ENCODE measurements at regions not wholly inside any gene's neighbourhood (a gene's known extent, or its start where the extent isn't known, plus 50 kb on each side); places are given as distances from the start of the nearest gene placed in this dataset.
"Not testable (repeated sequence)": the region's sequence is repeated elsewhere in the genome, so short reads cannot be mapped to it uniquely, and the experiment has no call there.

DNA sequence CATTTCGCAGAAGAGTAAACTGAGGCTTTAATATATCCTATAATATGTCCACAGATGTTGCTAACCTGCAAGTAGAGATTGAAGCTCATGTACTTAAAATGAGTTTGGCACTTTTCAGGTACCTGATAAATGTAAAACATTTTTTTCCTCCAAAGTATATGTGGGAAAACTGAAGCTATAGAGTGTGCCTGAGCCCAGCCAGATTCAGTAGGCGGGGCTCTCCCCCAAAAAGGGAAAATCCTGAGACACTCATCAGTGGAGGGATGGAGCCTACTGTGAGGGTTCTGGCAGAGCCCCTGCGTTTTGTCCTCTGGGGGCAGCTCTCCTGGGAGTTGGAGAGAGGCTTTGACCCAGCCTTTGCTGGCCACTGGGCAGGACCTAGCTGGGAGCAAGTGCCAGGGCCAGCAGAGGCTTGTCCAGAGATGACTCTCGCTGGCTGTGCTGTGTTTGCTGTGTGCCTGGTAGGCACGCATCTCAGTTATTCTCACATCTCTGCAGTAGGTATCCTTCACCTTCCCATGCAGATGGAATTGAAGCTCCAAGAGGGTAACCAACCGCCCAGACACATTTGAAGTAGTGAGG, 81.1 kb upstream of the SPRY4 start:
- DNase-seq, result no peak

GRCh38 chr5:142405023-142405422, 80.2 kb upstream of the SPRY4 start:
- DNase-seq, result no peak

DNA sequence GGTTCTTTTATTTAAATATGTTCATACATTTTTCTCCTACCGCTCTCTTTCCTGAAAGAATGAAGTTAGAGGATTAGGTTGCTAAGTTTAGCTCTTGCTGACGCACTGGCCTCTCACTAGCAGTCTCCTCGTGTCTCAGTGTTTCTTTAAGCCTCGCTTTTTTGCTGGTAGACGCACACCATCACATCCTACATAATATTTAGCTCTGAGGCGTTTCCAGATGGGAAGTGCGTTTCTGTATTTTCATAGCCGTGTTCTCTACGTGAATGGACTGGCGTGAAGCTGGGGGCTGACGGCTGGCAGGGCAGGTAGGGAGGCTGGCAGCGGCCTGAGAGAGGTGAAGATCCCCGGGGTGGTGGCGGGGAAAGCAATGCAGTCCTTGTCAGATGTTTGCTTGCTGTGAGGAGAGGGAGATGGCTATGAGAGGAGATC, 79.2 kb upstream of the SPRY4 start:
- DNase-seq, result peak in 1 of 3 donors; percentile 73

- DNase-seq, result no peak
These were observed 78.8 kb upstream of the SPRY4 start for GRCh38 chr5:142403583-142403982.

GRCh38 chr5:142402752-142403318, 78.0 kb upstream of the SPRY4 start:
- DNase-seq, result no peak

- DNase-seq, result peak in 1 of 3 donors; percentile 55
These were observed 75.6 kb upstream of the SPRY4 start for GRCh38 chr5:142400415-142400814.

DNA sequence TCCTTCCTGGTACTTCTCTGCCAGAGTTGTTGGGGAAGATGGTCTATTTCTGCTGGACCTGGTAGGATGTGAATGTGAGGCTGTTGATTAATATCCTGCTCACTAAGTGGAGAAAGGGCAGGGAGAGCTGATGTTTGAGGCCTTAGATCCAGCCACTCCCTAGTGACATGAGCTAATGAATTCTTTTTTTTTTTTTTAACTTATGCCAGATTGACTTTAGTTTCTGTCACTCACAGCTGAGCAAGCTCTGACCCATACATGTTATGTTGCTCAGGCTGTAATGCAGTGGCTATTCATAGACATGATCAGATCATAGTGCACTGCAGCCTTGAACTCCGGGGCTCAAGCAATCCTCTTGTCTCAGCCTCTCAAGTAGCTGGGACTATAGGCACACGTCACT, 75.1 kb upstream of the SPRY4 start:
- DNase-seq, result no peak

GRCh38 chr5:142398730-142399055, 73.9 kb upstream of the SPRY4 start:
- DNase-seq, result no peak

- DNase-seq, result not testable (repeated sequence)
These were observed 73.3 kb upstream of the SPRY4 start for GRCh38 chr5:142398011-142398729.

GRCh38 chr5:142397178-142397577, 72.4 kb upstream of the SPRY4 start:
- no peak for DNase-seq

DNA sequence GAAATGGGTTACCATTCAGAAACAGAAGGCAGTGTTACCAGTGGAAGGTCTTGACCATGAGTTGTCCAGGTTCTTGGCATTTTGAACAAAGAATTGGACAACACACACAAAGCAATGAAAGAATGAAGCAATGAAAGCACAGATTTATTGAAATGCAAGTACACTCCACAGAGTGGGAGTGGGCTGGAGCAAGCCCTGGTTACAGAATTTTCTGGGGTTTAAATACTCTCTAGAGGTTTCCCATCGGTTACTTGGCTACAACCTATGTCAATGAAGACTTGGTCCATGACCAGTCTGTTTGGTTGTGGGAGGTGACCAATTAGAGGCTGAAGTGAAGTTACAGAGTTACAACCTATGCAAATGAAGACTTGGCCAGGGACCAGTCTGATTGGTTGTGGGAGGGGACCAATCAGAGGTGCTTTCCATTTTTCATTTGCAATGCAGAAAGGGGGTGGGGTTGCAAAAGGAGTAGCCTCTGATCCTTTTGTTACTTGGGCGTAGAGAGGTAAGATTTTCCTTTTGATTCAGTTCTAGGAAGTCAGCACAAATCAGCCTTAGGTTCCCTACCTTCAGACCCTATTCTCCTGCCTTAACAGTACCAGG, 71.7 kb upstream of the SPRY4 start:
- DNase-seq, result no peak

DNA sequence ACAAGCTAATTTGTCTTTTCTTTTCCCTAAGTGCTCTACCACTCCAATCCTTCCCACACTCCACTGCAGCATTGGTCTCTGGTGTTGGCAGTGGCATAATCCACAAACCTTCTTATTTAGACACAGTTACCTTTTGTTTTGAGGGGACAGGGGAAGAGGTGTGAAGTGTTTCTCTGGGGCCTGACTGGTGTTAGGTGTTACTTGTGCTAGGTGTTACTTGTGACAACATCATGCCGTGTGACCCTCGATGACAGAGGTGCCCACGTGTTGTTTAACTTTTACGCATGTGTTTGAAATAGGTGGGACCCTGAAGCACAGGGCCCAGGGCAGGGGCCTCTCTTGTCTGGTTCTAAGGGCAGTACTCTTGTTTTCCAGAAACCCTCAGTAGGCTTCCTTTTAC, 70.5 kb upstream of the SPRY4 start:
- DNase-seq, result no peak

GRCh38 chr5:142391058-142391845, 66.4 kb upstream of the SPRY4 start:
- peak in 1 of 3 donors; percentile 69 for DNase-seq

DNA sequence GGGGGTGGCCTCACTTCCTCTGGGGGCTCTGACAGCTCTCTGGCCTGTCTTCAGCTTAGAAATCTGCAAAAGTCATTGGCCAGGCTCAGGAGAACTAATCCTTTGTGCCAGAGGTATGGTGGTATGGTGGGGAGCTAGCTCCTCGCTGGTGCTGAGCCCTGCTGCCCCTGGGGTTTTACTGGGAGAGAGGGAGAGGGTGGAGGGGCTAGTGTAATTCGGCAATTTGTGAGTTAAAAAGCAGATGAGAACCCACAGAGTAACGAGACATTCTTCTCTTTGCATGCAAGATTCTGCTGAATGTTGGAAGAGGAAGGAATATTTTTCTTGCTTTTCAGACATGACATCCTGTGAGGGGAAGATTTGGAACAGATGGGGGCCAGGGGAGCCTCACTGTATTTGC, 65.5 kb upstream of the SPRY4 start:
- peak in 1 of 3 donors; percentile 79 for DNase-seq

DNA sequence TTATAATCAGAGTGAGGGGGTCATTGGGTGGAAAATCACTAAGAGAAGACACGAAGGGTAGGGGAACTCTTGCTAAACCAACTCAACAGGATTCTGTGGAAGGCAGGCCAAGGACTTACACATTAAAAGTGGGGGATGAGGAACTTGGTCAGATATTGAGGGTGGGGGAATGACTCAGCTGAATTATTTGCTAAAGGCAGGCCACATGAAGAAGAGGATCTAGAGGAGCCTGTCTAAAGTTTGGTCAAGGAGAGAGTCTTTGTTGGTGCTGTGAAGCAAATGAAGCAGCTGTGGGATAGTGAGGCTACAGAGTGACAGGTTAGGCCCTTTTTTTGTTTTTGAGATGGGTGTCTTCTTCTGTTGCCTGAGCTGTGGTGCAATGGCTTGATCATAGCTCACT, 63.9 kb upstream of the SPRY4 start:
- no peak for DNase-seq

DNA sequence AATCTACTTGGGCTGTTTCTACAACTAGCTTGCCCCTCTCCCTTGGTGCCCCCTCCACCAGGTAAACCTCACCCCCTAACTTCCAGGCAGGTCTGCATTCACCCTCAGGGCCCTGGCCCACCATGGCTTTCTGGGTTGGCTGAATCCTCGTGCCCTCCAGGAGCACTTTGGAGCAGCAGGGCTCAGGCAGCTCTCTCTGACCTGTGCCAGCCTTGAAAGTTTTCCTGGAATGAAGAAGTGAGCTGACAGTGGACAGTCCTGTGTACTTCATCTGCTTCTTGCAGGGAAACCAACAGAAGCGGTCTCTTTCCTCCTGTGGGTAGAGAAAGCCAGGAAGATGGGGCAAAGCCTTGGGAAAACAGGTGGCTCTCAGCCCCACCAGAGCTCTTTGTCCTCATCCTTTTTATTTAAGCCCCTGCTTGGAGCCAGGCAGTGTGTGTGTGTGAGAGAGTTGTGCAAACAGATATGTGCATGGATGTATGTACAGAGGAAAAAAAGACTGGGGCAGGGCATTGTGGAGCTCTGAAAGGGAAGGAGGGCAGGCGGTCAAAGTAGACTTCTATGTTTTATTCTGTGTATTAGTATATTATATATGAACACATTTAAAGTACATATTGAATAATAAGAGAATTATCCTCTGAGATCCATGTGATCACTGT, 62.3 kb upstream of the SPRY4 start:
- DNase-seq, result no peak

DNA sequence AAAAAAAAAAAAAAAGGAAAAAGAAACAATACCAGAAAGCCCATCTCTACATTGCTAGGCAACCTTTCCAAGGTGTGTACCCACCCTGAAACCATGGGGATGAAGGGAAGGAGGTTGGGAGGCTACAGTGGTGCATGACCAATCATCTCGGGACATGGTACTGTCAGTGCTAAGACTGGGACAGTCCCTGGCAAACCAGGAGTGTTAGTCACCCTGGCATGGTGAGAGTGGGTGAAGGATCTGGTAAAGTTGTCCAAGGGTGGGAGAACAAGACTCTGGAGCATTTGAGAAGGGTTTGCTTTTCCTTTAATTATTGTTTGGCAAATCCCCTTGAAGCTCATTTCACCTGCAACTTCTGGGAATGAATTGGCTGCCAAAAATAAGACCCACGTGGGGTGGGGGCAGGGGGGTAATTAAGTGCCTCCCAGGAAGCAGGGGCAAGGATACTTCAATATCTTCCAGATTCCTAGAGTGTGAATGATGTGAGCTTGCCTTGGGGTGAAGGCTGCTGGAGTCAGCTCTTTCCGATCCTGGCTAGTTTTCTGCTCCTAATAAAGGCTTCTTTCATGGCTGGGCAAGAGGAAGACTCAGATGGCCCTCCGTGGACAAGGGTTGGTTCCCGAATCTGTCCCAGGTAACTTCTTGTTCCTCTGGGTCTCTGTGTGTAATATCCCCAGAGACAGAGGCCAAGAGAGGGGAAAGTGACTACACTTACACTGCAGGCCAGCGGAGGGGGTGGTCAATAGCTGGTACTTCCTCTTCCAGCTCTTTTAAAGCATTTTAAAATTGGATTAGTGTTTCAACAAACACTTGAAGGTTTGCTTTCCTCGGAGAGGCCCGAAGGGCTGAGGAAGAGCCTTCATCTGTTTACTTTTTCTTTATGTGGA, 61.6 kb upstream of the SPRY4 start:
- no peak for DNase-seq

GRCh38 chr5:142385194-142385593, 60.4 kb upstream of the SPRY4 start:
- peak in 1 of 3 donors; percentile 68 for DNase-seq

- no peak for DNase-seq
These were observed 59.2 kb upstream of the SPRY4 start for GRCh38 chr5:142384014-142384413.

GRCh38 chr5:142382186-142382585, 57.4 kb upstream of the SPRY4 start:
- DNase-seq, result peak in 1 of 3 donors; percentile 70

Measured in muscle of back (tissue), 3 donors.